ENCODE measurements at regions not wholly inside any gene's neighbourhood (a gene's known extent, or its start where the extent isn't known, plus 50 kb on each side); places are given as distances from the start of the nearest gene placed in this dataset.

GRCh38 chr2:217475791-217476190 lies 527.0 kb downstream of the TNS1 start:
- Histone ChIP-seq H3F3A (ENCODE audit: insufficient read depth) (no peaks in the 10 kb centered on the region), H4K20me1 (ENCODE audit: low read depth, low read length) (no peaks in the 10 kb centered on the region), H3K9me3 (ENCODE audit: insufficient read depth, low read length) (no peaks in the 10 kb centered on the region), H3K36me3 (ENCODE audit: low read length) (no peaks in the 10 kb centered on the region), H3K27me3 (ENCODE audit: low read length) (no peaks in the 10 kb centered on the region), H3K4me2 (ENCODE audit: low read depth, low read length, poor library complexity, severe bottlenecking) (no peak overlapping the region), H3K4me3 (ENCODE audit: insufficient read depth, low read length, poor library complexity, severe bottlenecking) (no peak overlapping the region), H3K79me2 (ENCODE audit: insufficient read depth, low read length) (no peaks in the 10 kb centered on the region), H3K9me2 (replicated peaks; ENCODE audit: insufficient read depth, low read length) (no peaks in the 10 kb centered on the region), H2AFZ (ENCODE audit: low read depth, low read length, severe bottlenecking) (no peak overlapping the region), H3K27ac (ENCODE audit: low read depth, low read length) (no peak overlapping the region), H3K9ac (ENCODE audit: low read length) (no peak overlapping the region)
- TF ChIP-seq EZH2phosphoT487 (conservative IDR thresholded peaks at IDR 0.05; ENCODE audit: low read length) (no peak), CTCF (IDR thresholded peaks at IDR 0.05; ENCODE audit: insufficient read depth, low read length, poor library complexity, severe bottlenecking) (no peak)

DNA sequence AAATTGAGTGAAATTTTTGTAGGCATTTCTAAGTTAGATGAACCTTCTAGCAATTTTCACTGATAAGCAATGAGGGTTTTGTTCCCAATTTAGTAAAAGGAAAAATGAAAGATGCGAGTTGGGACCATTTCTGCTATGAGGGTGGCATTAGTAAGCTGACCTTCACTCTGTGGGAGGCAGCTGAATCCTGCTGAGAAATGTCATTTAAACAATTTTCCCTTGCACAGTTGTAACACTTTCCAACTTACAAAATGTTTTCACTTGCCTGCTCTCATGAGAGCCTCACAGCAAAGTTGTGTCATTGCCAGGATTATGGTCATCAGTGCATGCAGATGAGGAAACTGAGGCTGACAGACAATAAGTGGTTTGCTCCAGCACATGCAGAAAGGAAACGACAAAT lies 527.7 kb downstream of the TNS1 start:
- no peaks in the 10 kb centered on the region for H3K27me3 ChIP-seq (ENCODE audit: low read length)

GRCh38 chr2:217471319-217471718 lies 531.5 kb downstream of the TNS1 start:
- Histone ChIP-seq H2AFZ (ENCODE audit: low read depth, low read length, severe bottlenecking) (no peak overlapping the region), H3K36me3 (ENCODE audit: low read length) (no peaks in the 10 kb centered on the region), H3K27ac (ENCODE audit: low read depth, low read length) (no peak overlapping the region)

More for the DNA sequence above, 527.7 kb downstream of the TNS1 start:
- no peaks in the 10 kb centered on the region for H3F3A ChIP-seq (ENCODE audit: insufficient read depth)
- no peaks in the 10 kb centered on the region for H3K36me3 ChIP-seq (ENCODE audit: low read length)
- no peak overlapping the region for H3K9ac ChIP-seq (ENCODE audit: low read length)
- no peak for TF ChIP-seq EZH2phosphoT487 (conservative IDR thresholded peaks at IDR 0.05; ENCODE audit: low read length)
- no peaks in the 10 kb centered on the region for H3K79me2 ChIP-seq (ENCODE audit: insufficient read depth, low read length)
- no peaks in the 10 kb centered on the region for H3K9me2 ChIP-seq (replicated peaks; ENCODE audit: insufficient read depth, low read length)
- H2AFZ ChIP-seq (ENCODE audit: low read depth, low read length, severe bottlenecking), result no peak overlapping the region
- no peak overlapping the region for H3K4me3 ChIP-seq (ENCODE audit: insufficient read depth, low read length, poor library complexity, severe bottlenecking)
- no peaks in the 10 kb centered on the region for H3K9me3 ChIP-seq (ENCODE audit: insufficient read depth, low read length)
- H3K4me2 ChIP-seq (ENCODE audit: low read depth, low read length, poor library complexity, severe bottlenecking), result no peak overlapping the region
- no peaks in the 10 kb centered on the region for H4K20me1 ChIP-seq (ENCODE audit: low read depth, low read length)
- H3K27ac ChIP-seq (ENCODE audit: low read depth, low read length), result no peak overlapping the region

More at GRCh38 chr2:217471319-217471718, 531.5 kb downstream of the TNS1 start:
- no peaks in the 10 kb centered on the region for H3K9me2 ChIP-seq (replicated peaks; ENCODE audit: insufficient read depth, low read length)
- H3K9ac ChIP-seq (ENCODE audit: low read length), result no peak overlapping the region
- no peaks in the 10 kb centered on the region for H3K27me3 ChIP-seq (ENCODE audit: low read length)
- no peak overlapping the region for H3K4me2 ChIP-seq (ENCODE audit: low read depth, low read length, poor library complexity, severe bottlenecking)
- H3K4me3 ChIP-seq (ENCODE audit: insufficient read depth, low read length, poor library complexity, severe bottlenecking), result no peak overlapping the region
- H4K20me1 ChIP-seq (ENCODE audit: low read depth, low read length), result no peaks in the 10 kb centered on the region
- no peaks in the 10 kb centered on the region for H3K9me3 ChIP-seq (ENCODE audit: insufficient read depth, low read length)
- no peaks in the 10 kb centered on the region for H3K79me2 ChIP-seq (ENCODE audit: insufficient read depth, low read length)
- H3F3A ChIP-seq (ENCODE audit: insufficient read depth), result no peaks in the 10 kb centered on the region
- no peak for TF ChIP-seq EZH2phosphoT487 (conservative IDR thresholded peaks at IDR 0.05; ENCODE audit: low read length)
- TF ChIP-seq CTCF (IDR thresholded peaks at IDR 0.05; ENCODE audit: insufficient read depth, low read length, poor library complexity, severe bottlenecking), result no peak

Data from SU-DHL-6 (cell line).